ENCODE measurements at regions not wholly inside any gene's neighbourhood (a gene's known extent, or its start where the extent isn't known, plus 50 kb on each side); places are given as distances from the start of the nearest gene placed in this dataset.

GRCh38 chr11:116171271-116172140 is 601.3 kb downstream of the BUD13 start:
- TF ChIP-seq, protein P1, sequence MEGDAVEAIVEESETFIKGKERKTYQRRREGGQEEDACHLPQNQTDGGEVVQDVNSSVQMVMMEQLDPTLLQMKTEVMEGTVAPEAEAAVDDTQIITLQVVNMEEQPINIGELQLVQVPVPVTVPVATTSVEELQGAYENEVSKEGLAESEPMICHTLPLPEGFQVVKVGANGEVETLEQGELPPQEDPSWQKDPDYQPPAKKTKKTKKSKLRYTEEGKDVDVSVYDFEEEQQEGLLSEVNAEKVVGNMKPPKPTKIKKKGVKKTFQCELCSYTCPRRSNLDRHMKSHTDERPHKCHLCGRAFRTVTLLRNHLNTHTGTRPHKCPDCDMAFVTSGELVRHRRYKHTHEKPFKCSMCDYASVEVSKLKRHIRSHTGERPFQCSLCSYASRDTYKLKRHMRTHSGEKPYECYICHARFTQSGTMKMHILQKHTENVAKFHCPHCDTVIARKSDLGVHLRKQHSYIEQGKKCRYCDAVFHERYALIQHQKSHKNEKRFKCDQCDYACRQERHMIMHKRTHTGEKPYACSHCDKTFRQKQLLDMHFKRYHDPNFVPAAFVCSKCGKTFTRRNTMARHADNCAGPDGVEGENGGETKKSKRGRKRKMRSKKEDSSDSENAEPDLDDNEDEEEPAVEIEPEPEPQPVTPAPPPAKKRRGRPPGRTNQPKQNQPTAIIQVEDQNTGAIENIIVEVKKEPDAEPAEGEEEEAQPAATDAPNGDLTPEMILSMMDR (IDR thresholded peaks at IDR 0.05; ENCODE audit: unreplicated experiment) = no peak
- peaks cover 13% of the 10 kb centered on the region for H3K27me3 Mint-ChIP-seq (ENCODE audit: unreplicated experiment)
- H3K4me3 Mint-ChIP-seq (ENCODE audit: unreplicated experiment) = no peak overlapping the region
- no peaks in the 10 kb centered on the region for H3K36me3 Mint-ChIP-seq (ENCODE audit: low read depth, unreplicated experiment)
- no peaks in the 10 kb centered on the region for H3K9me3 Mint-ChIP-seq (ENCODE audit: unreplicated experiment)
- H3K4me1 Mint-ChIP-seq (ENCODE audit: unreplicated experiment) = peaks cover 38% of the 10 kb centered on the region
- DNase-seq (ENCODE audit: low spot score) = peak; percentile 0
- no peak overlapping the region for H3K27ac Mint-ChIP-seq (ENCODE audit: unreplicated experiment)

DNA sequence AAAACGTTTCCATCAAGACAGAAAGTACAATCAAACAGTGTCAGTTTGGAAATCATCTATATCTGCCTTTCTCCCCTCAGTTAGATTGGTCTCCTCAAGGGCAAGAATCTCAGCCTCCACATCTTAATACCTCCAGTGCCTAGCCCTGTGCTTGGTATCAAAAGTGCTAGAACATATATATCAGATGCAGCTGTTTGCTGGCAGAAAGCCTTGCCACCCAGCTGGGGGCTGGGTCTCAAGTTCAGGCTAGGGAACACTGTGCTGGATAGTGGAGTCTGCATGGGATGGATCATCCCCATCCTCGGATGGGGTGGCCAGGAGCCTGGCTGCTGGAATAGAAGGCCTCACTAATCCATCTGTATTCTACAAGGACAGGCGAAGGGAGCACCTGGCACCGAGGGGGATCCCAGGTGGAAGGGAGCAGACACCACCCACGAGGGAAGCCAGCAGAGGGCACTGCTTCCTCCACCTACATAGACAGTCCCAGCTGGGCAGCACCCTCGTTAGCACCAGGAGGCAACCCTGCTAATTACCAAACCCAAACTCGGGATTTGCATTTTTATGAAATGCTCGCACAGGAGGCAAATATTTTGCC is 602.2 kb downstream of the BUD13 start:
- H3K4me3 Mint-ChIP-seq (ENCODE audit: unreplicated experiment) = no peak overlapping the region
- no peak overlapping the region for H3K27ac Mint-ChIP-seq (ENCODE audit: unreplicated experiment)
- no peaks in the 10 kb centered on the region for H3K36me3 Mint-ChIP-seq (ENCODE audit: low read depth, unreplicated experiment)
- peaks cover 34% of the 10 kb centered on the region for H3K4me1 Mint-ChIP-seq (ENCODE audit: unreplicated experiment)
- DNase-seq (ENCODE audit: low spot score) = peak; percentile 11
- no peaks in the 10 kb centered on the region for H3K9me3 Mint-ChIP-seq (ENCODE audit: unreplicated experiment)
- TF ChIP-seq, protein P1 (IDR thresholded peaks at IDR 0.05; ENCODE audit: unreplicated experiment) = no peak
- peaks cover 10% of the 10 kb centered on the region for H3K27me3 Mint-ChIP-seq (ENCODE audit: unreplicated experiment)

DNA sequence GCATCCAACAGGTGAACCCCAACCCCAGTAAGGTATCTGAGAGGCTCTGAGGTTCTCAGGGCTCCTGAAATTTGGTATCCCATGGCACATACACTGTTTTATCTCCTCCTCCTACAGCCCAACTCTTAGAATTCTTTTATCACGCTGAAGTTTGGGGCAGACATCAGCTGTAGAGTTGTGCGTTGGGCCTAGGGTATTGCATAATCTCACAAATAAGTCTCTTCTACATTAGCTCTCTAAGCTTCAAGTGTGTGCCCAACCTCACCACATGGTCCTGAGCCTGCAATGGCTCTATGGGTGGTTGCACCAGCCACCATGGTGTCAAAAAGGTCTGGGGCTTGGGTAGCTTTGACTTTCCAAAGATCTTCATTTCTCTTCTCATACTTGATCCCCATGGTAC is 603.0 kb downstream of the BUD13 start:
- Mint-ChIP-seq H3K9me3 (ENCODE audit: unreplicated experiment) (no peaks in the 10 kb centered on the region), H3K27me3 (ENCODE audit: unreplicated experiment) (peaks cover 10% of the 10 kb centered on the region), H3K4me1 (ENCODE audit: unreplicated experiment) (peaks cover 34% of the 10 kb centered on the region), H3K36me3 (ENCODE audit: low read depth, unreplicated experiment) (no peaks in the 10 kb centered on the region), H3K4me3 (ENCODE audit: unreplicated experiment) (no peak overlapping the region), H3K27ac (ENCODE audit: unreplicated experiment) (no peak overlapping the region)
- TF ChIP-seq, protein P1 (IDR thresholded peaks at IDR 0.05; ENCODE audit: unreplicated experiment) = no peak
- DNase-seq (ENCODE audit: low spot score) = no peak

DNA sequence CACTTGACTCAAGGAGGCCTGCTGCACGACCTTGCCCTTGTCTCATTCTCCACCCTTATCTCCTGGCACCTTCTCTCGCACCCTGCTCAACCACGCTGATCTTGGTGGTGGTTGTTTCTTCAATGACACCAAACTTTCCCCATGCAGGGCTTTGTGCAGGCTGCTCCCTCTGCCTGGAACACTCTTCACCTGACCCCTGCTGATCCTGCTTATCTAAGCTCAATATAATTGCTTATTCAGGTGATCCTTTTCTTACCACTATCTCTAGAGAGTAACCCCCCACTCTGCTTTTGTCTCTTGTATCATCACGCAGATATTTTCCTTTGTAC is 604.4 kb downstream of the BUD13 start:
- H3K9me3 Mint-ChIP-seq (ENCODE audit: unreplicated experiment) = no peaks in the 10 kb centered on the region
- no peak overlapping the region for H3K4me3 Mint-ChIP-seq (ENCODE audit: unreplicated experiment)
- peaks cover 11% of the 10 kb centered on the region for H3K27me3 Mint-ChIP-seq (ENCODE audit: unreplicated experiment)
- TF ChIP-seq, protein P1 (IDR thresholded peaks at IDR 0.05; ENCODE audit: unreplicated experiment) = no peak
- no peak overlapping the region for H3K27ac Mint-ChIP-seq (ENCODE audit: unreplicated experiment)
- H3K36me3 Mint-ChIP-seq (ENCODE audit: low read depth, unreplicated experiment) = no peaks in the 10 kb centered on the region
- DNase-seq (ENCODE audit: low spot score) = peak; percentile 1
- H3K4me1 Mint-ChIP-seq (ENCODE audit: unreplicated experiment) = peaks cover 25% of the 10 kb centered on the region

Data from endothelial cell (in vitro differentiated cells).